ENCODE measurements at regions not wholly inside any gene's neighbourhood (a gene's known extent, or its start where the extent isn't known, plus 50 kb on each side); places are given as distances from the start of the nearest gene placed in this dataset.

GRCh38 chr5:157914151-157914788 lies 55.3 kb upstream of the CLINT1 start:
- no peaks in the 10 kb centered on the region for H3K36me3 ChIP-seq
- no peak for TF ChIP-seq CTCF (IDR thresholded peaks at IDR 0.05)
- DNase-seq (no peak), ATAC-seq (no peak)
- intact Hi-C loops (cut with DNase I): loop anchor here in 3 of 10 donors (2.0 to 10.0 kb wide), 4 partner anchors 49 to 95 kb away; partner anchors contain the start of gene CLINT1 (in 2 of the 3)
- no peak overlapping the region for H3K27ac ChIP-seq
- H3K4me3 ChIP-seq: no peak overlapping the region
- WGBS, 2 donors: 87 to 93% methylated on average over 7 of the region's 7 CpGs
- H3K4me1 ChIP-seq: peaks cover 5 to 48% (median 38%) of the 10 kb centered on the region in 9 donors
- H3K9me3 ChIP-seq: no peaks in the 10 kb centered on the region
- no peaks in the 10 kb centered on the region for H3K27me3 ChIP-seq

- TF ChIP-seq CTCF (IDR thresholded peaks at IDR 0.05): no peak
- Histone ChIP-seq H3K27ac (no peak overlapping the region), H3K36me3 (no peaks in the 10 kb centered on the region), H3K9me3 (no peaks in the 10 kb centered on the region), H3K4me3 (no peak overlapping the region), H3K4me1 (peaks cover 5 to 41% (median 33%) of the 10 kb centered on the region in 9 donors), H3K27me3 (no peaks in the 10 kb centered on the region)
- 74 to 78% methylated on average over 2 of the region's 2 CpGs for WGBS, 2 donors
- DNase-seq (no peak), ATAC-seq (no peak)
- intact Hi-C loops (cut with DNase I): loop anchor here in 2 of 10 donors (10.0 kb wide), 2 partner anchors 49 to 59 kb away; partner anchors contain the start of gene CLINT1 (in 1 of the 2)
These were observed 54.6 kb upstream of the CLINT1 start for GRCh38 chr5:157913575-157913974.

- Histone ChIP-seq H3K4me3 (no peak overlapping the region), H3K36me3 (no peaks in the 10 kb centered on the region), H3K9me3 (no peaks in the 10 kb centered on the region), H3K27ac (no peak overlapping the region), H3K4me1 (peaks cover 5 to 33% (median 25%) of the 10 kb centered on the region in 9 donors), H3K27me3 (no peaks in the 10 kb centered on the region)
- intact Hi-C loops (cut with DNase I): loop anchor here in 2 of 10 donors (10.0 kb wide), 2 partner anchors 48 to 58 kb away; partner anchors contain the start of gene CLINT1 (in 1 of the 2)
- ATAC-seq (peak in 1 of 8 donors; percentile 43), DNase-seq (no peak)
- TF ChIP-seq CTCF (IDR thresholded peaks at IDR 0.05): no peak
- WGBS, 2 donors: 70 to 80% methylated on average over 10 of the region's 10 CpGs
These were observed 53.8 kb upstream of the CLINT1 start for GRCh38 chr5:157912621-157913325.

- H3K4me3 ChIP-seq: no peak overlapping the region
- DNase-seq: no peak
- H3K27me3 ChIP-seq: no peaks in the 10 kb centered on the region
- WGBS, 2 donors: 96% methylated on average over 12 of the region's 12 CpGs
- H3K9me3 ChIP-seq: no peaks in the 10 kb centered on the region
- no peak for TF ChIP-seq CTCF (IDR thresholded peaks at IDR 0.05)
- H3K36me3 ChIP-seq: no peaks in the 10 kb centered on the region
- peaks cover 5 to 22% (median 16%) of the 10 kb centered on the region in 9 donors for H3K4me1 ChIP-seq
- no peak overlapping the region for H3K27ac ChIP-seq
- ATAC-seq: no peak
- intact Hi-C loops (cut with DNase I): loop anchor here in 2 of 10 donors (10.0 kb wide), 2 partner anchors 47 to 57 kb away; partner anchors contain the start of gene CLINT1 (in 1 of the 2)
These were observed 52.6 kb upstream of the CLINT1 start for GRCh38 chr5:157911568-157911967.
